Adrenal gland (tissue), 9 donors: ENCODE measurements at regions not wholly inside any gene's neighbourhood (a gene's known extent, or its start where the extent isn't known, plus 50 kb on each side); places are given as distances from the start of the nearest gene placed in this dataset.
"Not testable (repeated sequence)": the region's sequence is repeated elsewhere in the genome, so short reads cannot be mapped to it uniquely, and the experiment has no call there.

ENCODE experiments used
- DNase-seq, 7 donors: peaks; one replicate each; pipeline ENCODE4 v3.0.0-alpha.2; 2019 to 2020
- H3K27ac ChIP-seq, 5 donors: fragments of 200-600 bp; sonication (generic) in 4 of 5; 1 replicate in 3 of 5; 2 replicates in 2 of 5; pipeline versions ENCODE4 v1.5.1 to v1.8.0; 2016 to 2020; ENCODE audit warnings: mild to moderate bottlenecking in 1 of 5
- H3K27me3 ChIP-seq: fragments of 200-600 bp; 2 replicates; pipeline ENCODE4 v1.8.0; 2021
- H3K36me3 ChIP-seq, 2 donors: fragments of 200-600 bp; replicated peaks in 1 of 2; 1 replicate in 1 of 2; 2 replicates in 1 of 2; pipeline versions ENCODE4 v1.5.1 to v1.8.0; 2018 to 2022
- H3K4me1 ChIP-seq, 2 donors: fragments of 200-600 bp; replicated peaks in 1 of 2; 1 replicate in 1 of 2; 2 replicates in 1 of 2; pipeline versions ENCODE4 v1.5.1 to v1.8.0; 2018 to 2021
- H3K4me3 ChIP-seq, 4 donors: fragments of 200-600 bp; sonication (generic) in 3 of 4; one replicate each; pipeline ENCODE4 v1.5.1; 2016 to 2018
- H3K9me3 ChIP-seq, 3 donors: fragments of 200-600 bp; sonication (generic) in 1 of 3; replicated peaks in 1 of 3; 1 replicate in 2 of 3; 2 replicates in 1 of 3; pipeline versions ENCODE4 v1.5.1 to v1.8.0; 2016 to 2021
- POLR2A ChIP-seq, 2 donors: fragments of 450-650 bp; IDR thresholded peaks; one replicate each; pipeline ENCODE4 v1.6.1; 2017; ENCODE audit warnings: antibody characterized with exemption in 2 of 2, mild to moderate bottlenecking in 2 of 2, moderate library complexity in 1 of 2
- WGBS, 4 donors: extraction: QIAGEN DNeasy Blood & Tissue Kit in 2 of 4; methylation state at CpG; one replicate each; pipeline versions ENCODE4 v1.1.5 to v1.1.7; 2013 to 2017; 5-methylcytosine and 5-hydroxymethylcytosine counted together
- intact Hi-C, 2 donors: fragments of 100-400 bp; cut with DNase I; formaldehyde crosslinking; loops; one replicate each; pipeline versions ENCODE4 v1.14.1 to v1.15.0; 2022 to 2023
- TF ChIP-seq, protein P1 (sequence below), 6 experiments: fragments of 450-650 bp in 4 of 6; fragments of 200-600 bp in 2 of 6; sonication (generic) in 1 of 6; IDR thresholded peaks; 1 replicate in 5 of 6; 2 replicates in 1 of 6; pipeline versions ENCODE4 v1.5.1 to v1.8.0; 2016 to 2021; ENCODE audit warnings: antibody characterized with exemption in 6 of 6, mild to moderate bottlenecking in 2 of 6, moderate library complexity in 1 of 6
- donor health status: healthy with polysubstance abuse.
- donor health status: Bipolar disorder and iron deficiency.
- donor health status: DM: yes; HTN: yes; CAD: no.
- donor health status: DM: no; HTN: no; CAD: no.
- donor health status: DM: no; HTN: no; CAD: no.

DNA sequence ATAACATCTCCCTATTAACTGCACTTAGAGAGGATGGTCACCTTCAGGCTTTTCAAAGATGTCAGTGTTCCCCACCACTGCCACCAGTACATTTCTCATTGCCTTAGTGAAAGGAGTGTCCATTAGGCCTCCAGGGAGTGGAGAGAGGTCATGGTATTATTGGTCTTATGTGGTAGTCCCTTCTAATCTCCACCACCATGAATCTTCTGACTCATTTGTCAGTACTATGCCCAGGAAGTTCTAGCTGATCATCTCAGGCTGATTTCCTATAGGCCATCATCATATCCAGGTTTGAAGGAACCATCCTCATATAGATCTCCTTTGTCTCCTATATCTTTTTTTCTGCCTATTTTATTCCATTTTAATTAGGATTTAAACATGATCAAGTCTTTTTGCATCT is 221.5 kb downstream of the CYB561 start:
- H3K36me3 ChIP-seq = no peaks in the 10 kb centered on the region
- intact Hi-C loops = no loop called here
- H3K4me1 ChIP-seq = no peaks in the 10 kb centered on the region
- TF ChIP-seq, protein P1, sequence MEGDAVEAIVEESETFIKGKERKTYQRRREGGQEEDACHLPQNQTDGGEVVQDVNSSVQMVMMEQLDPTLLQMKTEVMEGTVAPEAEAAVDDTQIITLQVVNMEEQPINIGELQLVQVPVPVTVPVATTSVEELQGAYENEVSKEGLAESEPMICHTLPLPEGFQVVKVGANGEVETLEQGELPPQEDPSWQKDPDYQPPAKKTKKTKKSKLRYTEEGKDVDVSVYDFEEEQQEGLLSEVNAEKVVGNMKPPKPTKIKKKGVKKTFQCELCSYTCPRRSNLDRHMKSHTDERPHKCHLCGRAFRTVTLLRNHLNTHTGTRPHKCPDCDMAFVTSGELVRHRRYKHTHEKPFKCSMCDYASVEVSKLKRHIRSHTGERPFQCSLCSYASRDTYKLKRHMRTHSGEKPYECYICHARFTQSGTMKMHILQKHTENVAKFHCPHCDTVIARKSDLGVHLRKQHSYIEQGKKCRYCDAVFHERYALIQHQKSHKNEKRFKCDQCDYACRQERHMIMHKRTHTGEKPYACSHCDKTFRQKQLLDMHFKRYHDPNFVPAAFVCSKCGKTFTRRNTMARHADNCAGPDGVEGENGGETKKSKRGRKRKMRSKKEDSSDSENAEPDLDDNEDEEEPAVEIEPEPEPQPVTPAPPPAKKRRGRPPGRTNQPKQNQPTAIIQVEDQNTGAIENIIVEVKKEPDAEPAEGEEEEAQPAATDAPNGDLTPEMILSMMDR (IDR thresholded peaks at IDR 0.05) = no peak
- TF ChIP-seq POLR2A (IDR thresholded peaks at IDR 0.05) = no peak
- no peaks in the 10 kb centered on the region for H3K27me3 ChIP-seq
- no peak overlapping the region for H3K27ac ChIP-seq
- no peak overlapping the region for H3K4me3 ChIP-seq
- H3K9me3 ChIP-seq = no peaks in the 10 kb centered on the region
- no peak for DNase-seq

DNA sequence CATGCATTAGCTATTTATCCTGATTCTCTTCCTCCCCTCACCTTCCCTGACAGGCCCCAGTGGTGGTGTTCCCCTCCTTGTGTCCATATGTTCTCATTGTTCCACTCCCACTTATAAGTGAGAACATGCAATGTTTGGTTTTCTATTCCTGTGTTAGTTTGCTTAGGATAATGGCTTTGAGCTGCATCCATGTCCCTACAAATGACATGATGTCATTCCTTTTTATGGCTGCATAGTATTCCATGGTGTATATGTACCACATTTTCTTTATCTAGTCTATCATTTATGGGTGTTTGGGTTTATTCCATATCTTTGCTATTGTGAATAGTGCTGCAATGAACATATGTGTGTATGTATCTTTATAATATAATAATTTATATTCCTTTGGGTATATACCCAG is 219.4 kb downstream of the CYB561 start:
- H3K9me3 ChIP-seq, H3K4me3 ChIP-seq, H3K4me1 ChIP-seq, intact Hi-C loops, H3K36me3 ChIP-seq, H3K27ac ChIP-seq, DNase-seq, H3K27me3 ChIP-seq: not testable (repeated sequence)

DNA sequence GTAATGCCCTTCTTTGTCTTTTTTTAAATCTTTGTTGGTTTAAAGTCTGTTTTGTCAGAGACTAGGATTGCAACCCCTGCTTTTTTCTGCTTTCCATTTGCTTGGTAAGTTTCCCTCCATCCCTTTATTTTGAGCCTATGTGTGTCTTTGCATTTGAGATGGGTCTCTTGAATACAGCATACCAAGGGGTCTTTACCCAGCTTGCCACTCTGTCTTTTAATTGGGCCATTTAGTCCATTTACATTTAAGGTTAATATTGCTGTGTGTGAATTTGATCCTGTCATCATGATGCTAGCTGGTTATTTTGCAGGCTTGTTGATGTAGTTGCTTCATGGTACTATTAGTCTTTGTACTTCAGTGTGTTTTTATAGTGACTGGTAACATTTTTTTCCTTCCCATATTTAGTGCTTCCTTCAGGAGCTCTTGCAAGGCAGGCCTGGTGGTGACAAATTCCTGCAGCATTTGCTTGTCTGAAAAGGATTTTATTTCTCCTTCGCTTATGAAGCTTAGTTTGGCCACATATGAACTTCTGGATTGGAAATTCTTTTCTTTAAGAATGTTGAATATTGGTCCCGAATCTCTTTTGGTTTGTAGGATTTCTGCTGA is 215.0 kb downstream of the CYB561 start:
- whole genome bisulfite sequencing, 4 donors = 95 to 98% (median 96%) methylated on average over 2 of the region's 2 CpGs
- intact Hi-C loops, H3K27ac ChIP-seq, H3K9me3 ChIP-seq, H3K27me3 ChIP-seq, H3K4me1 ChIP-seq, H3K36me3 ChIP-seq, DNase-seq, H3K4me3 ChIP-seq: not testable (repeated sequence)

DNA sequence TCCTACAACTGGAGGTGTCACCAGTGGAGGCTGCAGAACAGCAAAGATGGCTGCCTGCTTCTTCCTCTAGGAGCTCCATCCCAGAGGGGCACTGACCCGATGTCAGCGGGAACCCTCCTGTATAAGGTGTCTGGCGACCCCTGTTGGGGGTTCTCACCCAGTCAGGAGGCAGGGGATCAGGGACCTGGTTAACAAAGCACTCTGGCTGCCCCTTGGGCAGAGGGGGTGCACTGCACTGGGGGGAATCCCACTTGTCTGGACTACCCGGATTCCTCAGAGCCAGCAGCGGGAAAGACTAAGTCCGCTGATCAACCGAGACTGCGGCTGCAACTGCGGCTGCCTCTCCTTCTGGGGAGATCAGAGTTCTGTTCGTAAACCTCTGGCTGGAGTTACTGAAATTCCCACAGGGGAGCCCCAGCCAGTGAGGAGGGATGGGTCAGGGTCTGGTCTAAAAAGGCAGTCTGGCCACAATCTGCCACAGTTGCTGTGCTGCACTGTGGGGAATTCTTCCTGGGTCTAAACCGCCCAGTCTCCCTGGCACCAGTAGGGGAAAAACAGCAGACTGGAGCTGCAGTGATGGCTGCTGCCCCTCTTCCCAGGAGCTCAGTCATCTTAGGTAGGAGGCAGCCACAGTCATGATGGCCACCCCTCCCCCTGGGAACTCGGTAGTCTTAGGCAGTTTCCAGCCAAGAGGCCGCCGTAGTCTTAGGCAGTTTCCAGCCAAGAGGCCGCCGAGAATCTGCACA is 213.4 kb downstream of the CYB561 start:
- no peak for DNase-seq
- no peaks in the 10 kb centered on the region for H3K4me1 ChIP-seq
- WGBS, 4 donors = 97 to 98% (median 97%) methylated on average over 5 to 16 of the region's 16 CpGs
- TF ChIP-seq, protein P1 (IDR thresholded peaks at IDR 0.05) = no peak
- no peak for TF ChIP-seq POLR2A (IDR thresholded peaks at IDR 0.05)
- H3K27ac ChIP-seq = no peak overlapping the region
- H3K27me3 ChIP-seq = no peaks in the 10 kb centered on the region
- H3K9me3 ChIP-seq = peaks cover 0 to 7% (median 0%) of the 10 kb centered on the region in 3 donors
- no peaks in the 10 kb centered on the region for H3K36me3 ChIP-seq
- H3K4me3 ChIP-seq = no peak overlapping the region
- intact Hi-C loops = no loop called here

DNA sequence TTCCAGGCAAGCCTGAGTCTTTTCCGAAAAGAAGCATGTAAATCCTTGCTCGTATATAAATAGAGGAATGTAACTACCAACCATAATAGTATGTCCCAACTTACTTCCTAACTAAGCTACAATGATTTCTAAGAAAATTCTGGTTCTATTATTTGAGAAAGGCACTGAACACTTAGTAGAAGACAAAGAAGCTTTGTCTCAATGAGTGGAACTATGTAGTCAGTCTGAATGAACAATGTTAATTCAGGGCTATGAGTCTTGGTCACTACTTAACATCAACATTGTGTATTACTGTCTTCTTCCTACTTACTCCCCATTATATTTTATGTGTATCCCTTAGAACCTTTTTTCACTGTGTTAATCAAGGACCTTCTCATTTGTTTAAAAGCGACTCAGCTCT is 206.0 kb downstream of the CYB561 start:
- no peak overlapping the region for H3K27ac ChIP-seq
- 87 to 91% (median 90%) methylated on average over 3 of the region's 3 CpGs for WGBS, 4 donors

More for the DNA sequence above, 206.0 kb downstream of the CYB561 start:
- TF ChIP-seq, protein P1 (IDR thresholded peaks at IDR 0.05) = no peak
- TF ChIP-seq POLR2A (IDR thresholded peaks at IDR 0.05) = no peak
- Histone ChIP-seq H3K4me3 (no peak overlapping the region), H3K36me3 (no peaks in the 10 kb centered on the region), H3K27me3 (no peaks in the 10 kb centered on the region), H3K9me3 (no peaks in the 10 kb centered on the region), H3K4me1 (no peaks in the 10 kb centered on the region)
- no peak for DNase-seq
- intact Hi-C loops = no loop called here
